Kasumi-1 (cell line): ENCODE measurements at regions not wholly inside any gene's neighbourhood (a gene's known extent, or its start where the extent isn't known, plus 50 kb on each side); places are given as distances from the start of the nearest gene placed in this dataset.
"Not testable (repeated sequence)": the region's sequence is repeated elsewhere in the genome, so short reads cannot be mapped to it uniquely, and the experiment has no call there.

ENCODE experiments used
- DNase-seq, 2 experiments: peaks; one replicate each; lab custom pipeline; 2025; lab: John Stamatoyannopoulos, UW

- no peak for DNase-seq
Measured at GRCh38 chr13:33662392-33662791, 155.6 kb upstream of the RFC3 start.

- DNase-seq, result no peak
Measured at GRCh38 chr13:33665626-33666175, 152.2 kb upstream of the RFC3 start.

- DNase-seq, result no peak
Measured at GRCh38 chr13:33671560-33671959, 146.4 kb upstream of the RFC3 start.

- not testable (repeated sequence) for DNase-seq
Measured at GRCh38 chr13:33672022-33672421, 145.9 kb upstream of the RFC3 start.

- DNase-seq, result peak; percentile 4 to 27
Measured at GRCh38 chr13:33676045-33676989, 141.6 kb upstream of the RFC3 start.

- no peak for DNase-seq
Measured at GRCh38 chr13:33677215-33677614, 140.7 kb upstream of the RFC3 start.

GRCh38 chr13:33678084-33678483 lies 139.9 kb upstream of the RFC3 start:
- DNase-seq, result no peak

GRCh38 chr13:33678906-33679657 lies 138.9 kb upstream of the RFC3 start:
- no peak for DNase-seq

- DNase-seq, result no peak
Measured at GRCh38 chr13:33679658-33680012, 138.3 kb upstream of the RFC3 start.

- no peak for DNase-seq
Measured at GRCh38 chr13:33682020-33682564, 135.9 kb upstream of the RFC3 start.

- not testable (repeated sequence) for DNase-seq
Measured at GRCh38 chr13:33682646-33683045, 135.3 kb upstream of the RFC3 start.

GRCh38 chr13:33683376-33683775 lies 134.6 kb upstream of the RFC3 start:
- no peak for DNase-seq

GRCh38 chr13:33684874-33685273 lies 133.1 kb upstream of the RFC3 start:
- DNase-seq, result no peak

GRCh38 chr13:33686772-33687480 lies 131.0 kb upstream of the RFC3 start:
- no peak for DNase-seq

- no peak for DNase-seq
Measured at GRCh38 chr13:33690354-33690753, 127.6 kb upstream of the RFC3 start.

- DNase-seq, result no peak
Measured at GRCh38 chr13:33691980-33692379, 126.0 kb upstream of the RFC3 start.

- no peak for DNase-seq
Measured at GRCh38 chr13:33692531-33692930, 125.4 kb upstream of the RFC3 start.

- no peak for DNase-seq
Measured at GRCh38 chr13:33694546-33694945, 123.4 kb upstream of the RFC3 start.

- DNase-seq, result no peak
Measured at GRCh38 chr13:33696530-33696929, 121.4 kb upstream of the RFC3 start.

- DNase-seq, result no peak
Measured at GRCh38 chr13:33697926-33698325, 120.0 kb upstream of the RFC3 start.

- no peak for DNase-seq
Measured at GRCh38 chr13:33707449-33707848, 110.5 kb upstream of the RFC3 start.

- DNase-seq, result no peak
Measured at GRCh38 chr13:33710924-33711323, 107.0 kb upstream of the RFC3 start.
